ENCODE measurements at regions not wholly inside any gene's neighbourhood (a gene's known extent, or its start where the extent isn't known, plus 50 kb on each side); places are given as distances from the start of the nearest gene placed in this dataset.

DNA sequence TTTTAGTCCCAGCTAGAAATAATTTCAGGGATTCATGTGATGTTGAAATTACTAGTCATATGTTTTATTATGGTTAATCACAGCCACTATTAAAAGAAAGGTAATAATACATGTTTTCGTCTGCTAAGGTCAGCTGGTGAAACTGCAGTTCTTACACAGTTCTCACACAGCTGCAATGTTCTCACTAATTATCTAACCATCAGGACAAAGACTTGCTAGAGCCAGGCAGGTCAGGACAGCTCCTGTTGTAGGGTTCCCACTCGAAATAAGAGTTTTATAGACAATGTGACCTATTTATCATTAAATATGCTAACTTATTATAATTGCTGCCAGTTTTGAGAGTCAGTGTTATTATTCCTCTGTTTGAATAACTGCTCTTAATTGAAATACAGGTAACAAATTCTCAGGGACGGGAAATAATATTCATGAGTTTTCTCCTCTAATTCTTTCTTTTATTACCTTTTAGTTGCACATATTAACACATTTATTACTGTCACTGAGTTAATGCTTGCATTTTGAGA lies 97.9 kb downstream of the GJA1 start:
- TF ChIP-seq, protein P1, sequence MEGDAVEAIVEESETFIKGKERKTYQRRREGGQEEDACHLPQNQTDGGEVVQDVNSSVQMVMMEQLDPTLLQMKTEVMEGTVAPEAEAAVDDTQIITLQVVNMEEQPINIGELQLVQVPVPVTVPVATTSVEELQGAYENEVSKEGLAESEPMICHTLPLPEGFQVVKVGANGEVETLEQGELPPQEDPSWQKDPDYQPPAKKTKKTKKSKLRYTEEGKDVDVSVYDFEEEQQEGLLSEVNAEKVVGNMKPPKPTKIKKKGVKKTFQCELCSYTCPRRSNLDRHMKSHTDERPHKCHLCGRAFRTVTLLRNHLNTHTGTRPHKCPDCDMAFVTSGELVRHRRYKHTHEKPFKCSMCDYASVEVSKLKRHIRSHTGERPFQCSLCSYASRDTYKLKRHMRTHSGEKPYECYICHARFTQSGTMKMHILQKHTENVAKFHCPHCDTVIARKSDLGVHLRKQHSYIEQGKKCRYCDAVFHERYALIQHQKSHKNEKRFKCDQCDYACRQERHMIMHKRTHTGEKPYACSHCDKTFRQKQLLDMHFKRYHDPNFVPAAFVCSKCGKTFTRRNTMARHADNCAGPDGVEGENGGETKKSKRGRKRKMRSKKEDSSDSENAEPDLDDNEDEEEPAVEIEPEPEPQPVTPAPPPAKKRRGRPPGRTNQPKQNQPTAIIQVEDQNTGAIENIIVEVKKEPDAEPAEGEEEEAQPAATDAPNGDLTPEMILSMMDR (IDR thresholded peaks at IDR 0.05) = no peak
- TF ChIP-seq EZH2phosphoT487 (IDR thresholded peaks at IDR 0.05) = no peak
- TF ChIP-seq EZH2 (IDR thresholded peaks at IDR 0.05) = no peak

All from neural progenitor cell (in vitro differentiated cells).